IMR-90 (cell line): ENCODE measurements at regions not wholly inside any gene's neighbourhood (a gene's known extent, or its start where the extent isn't known, plus 50 kb on each side); places are given as distances from the start of the nearest gene placed in this dataset.

ENCODE experiments used
- ATAC-seq: fragments of 200-7000 bp; cut with Tn5 transposase; 2 replicates; pipeline ENCODE4 v1.9.1; 2020; ENCODE audit warnings: low read depth, mild to moderate bottlenecking, moderate library complexity
- BruUV-seq: library from RNA; stranded (reverse); fragments of 400-500 nt; replicated peaks from 2 replicates; lab custom pipeline; 2021; lab: Mats Ljungman, UMichigan
- CTCF ChIA-PET: fragments of 300-600 bp; formaldehyde crosslinking; extraction: SDS; loops from one replicate; lab custom pipeline; 2021; ENCODE audit warnings: antibody characterized with exemption; lab: Yijun Ruan, JAX
- POLR2A ChIA-PET: fragments of 300-600 bp; sonication (Branson Sonifier 250); formaldehyde crosslinking; loops from one replicate; lab custom pipeline; 2022; ENCODE audit warnings: antibody characterized with exemption; ENCODE audit not compliant: unreplicated experiment; lab: Charles Lee
- DNase-seq: peaks from one replicate; pipeline ENCODE4 v3.0.0; 2013
- H2AFZ ChIP-seq: replicated peaks from 2 replicates; pipeline ENCODE3; 2013; ENCODE audit warnings: low read length, mild to moderate bottlenecking; ENCODE audit not compliant: poor library complexity
- H2AK5ac ChIP-seq: 2 replicates; pipeline ENCODE4 v1.6.1; 2013; ENCODE audit warnings: low read depth, low read length, inconsistent platforms
- H2AK9ac ChIP-seq: replicated peaks from 2 replicates; pipeline ENCODE3; 2013; ENCODE audit warnings: mild to moderate bottlenecking, low read depth, low read length, moderate library complexity; ENCODE audit not compliant: poor library complexity
- H2BK120ac ChIP-seq: 2 replicates; pipeline ENCODE4 v1.6.1; 2013; ENCODE audit warnings: low read depth, low read length, inconsistent platforms
- H2BK15ac ChIP-seq: 3 replicates; pipeline ENCODE4 v1.6.1; 2013; ENCODE audit warnings: low read depth, low read length, inconsistent platforms
- H2BK20ac ChIP-seq: 2 replicates; pipeline ENCODE4 v1.6.1; 2013; ENCODE audit warnings: low read depth, mild to moderate bottlenecking, inconsistent platforms, low read length, moderate library complexity
- H2BK5ac ChIP-seq: 2 replicates; pipeline ENCODE4 v1.6.1; 2013; ENCODE audit warnings: mild to moderate bottlenecking, low read depth, low read length, inconsistent platforms; ENCODE audit not compliant: poor library complexity, severe bottlenecking
- H3K14ac ChIP-seq: replicated peaks from 2 replicates; pipeline ENCODE4 v1.6.1; 2013; ENCODE audit warnings: low read depth, low read length, inconsistent platforms
- H3K18ac ChIP-seq: 2 replicates; pipeline ENCODE4 v1.6.1; 2013; ENCODE audit warnings: low read depth, low read length, control low read depth
- H3K23ac ChIP-seq: 2 replicates; pipeline ENCODE4 v1.6.1; 2013; ENCODE audit warnings: low read depth, low read length, inconsistent platforms
- H3K27ac ChIP-seq: 2 replicates; pipeline ENCODE4 v1.5.1; 2013; ENCODE audit warnings: mild to moderate bottlenecking, control low read depth, low read length; ENCODE audit not compliant: insufficient read depth
- H3K27me3 ChIP-seq: 2 replicates; pipeline ENCODE4 v1.6.1; 2013; ENCODE audit warnings: low read length; ENCODE audit not compliant: control insufficient read depth, insufficient read depth
- H3K36me3 ChIP-seq: 2 replicates; pipeline ENCODE4 v1.6.1; 2013; ENCODE audit warnings: low read length, mixed read lengths; ENCODE audit not compliant: control insufficient read depth, insufficient read depth
- H3K4ac ChIP-seq: 2 replicates; pipeline ENCODE4 v1.6.1; 2013; ENCODE audit warnings: low read depth, low read length, inconsistent platforms
- H3K4me1 ChIP-seq: 2 replicates; pipeline ENCODE4 v1.6.1; 2013; ENCODE audit warnings: low read length, mixed read lengths; ENCODE audit not compliant: control insufficient read depth, insufficient read depth
- H3K4me2 ChIP-seq: 2 replicates; pipeline ENCODE4 v1.6.1; 2013; ENCODE audit warnings: low read depth, mild to moderate bottlenecking, control low read depth, low read length, moderate library complexity
- H3K4me3 ChIP-seq: 2 replicates; pipeline ENCODE4 v1.5.1; 2013; ENCODE audit warnings: low read depth, mild to moderate bottlenecking, control low read depth, low read length, moderate library complexity; ENCODE audit not compliant: insufficient read depth
- H3K56ac ChIP-seq: 2 replicates; pipeline ENCODE4 v1.6.1; 2013; ENCODE audit warnings: low read length, inconsistent platforms; ENCODE audit not compliant: insufficient read depth; ENCODE audit errors: extremely low read depth
- H3K79me1 ChIP-seq, 2 experiments: 2 replicates each; pipeline ENCODE4 v1.6.1; 2013; ENCODE audit warnings: low read length in 2 of 2, inconsistent platforms in 1 of 2, low read depth in 1 of 2
- H3K9ac ChIP-seq: 2 replicates; pipeline ENCODE4 v1.6.1; 2013; ENCODE audit warnings: low read depth, low read length, control low read depth
- H3K9me1 ChIP-seq: 2 replicates; pipeline ENCODE4 v1.6.1; 2013; ENCODE audit warnings: low read length, inconsistent platforms; ENCODE audit not compliant: insufficient read depth
- H3K9me3 ChIP-seq: 2 replicates; pipeline ENCODE4 v1.6.1; 2013; ENCODE audit warnings: low read length; ENCODE audit not compliant: control insufficient read depth, insufficient read depth
- H4K20me1 ChIP-seq: 2 replicates; pipeline ENCODE4 v1.6.1; 2013; ENCODE audit warnings: low read length, inconsistent platforms; ENCODE audit not compliant: insufficient read depth
- H4K5ac ChIP-seq: 2 replicates; pipeline ENCODE4 v1.6.1; 2013; ENCODE audit warnings: mild to moderate bottlenecking, low read depth, low read length, control low read depth
- H4K8ac ChIP-seq, 2 experiments: 2 replicates each; pipeline ENCODE4 v1.6.1; 2013; ENCODE audit warnings: low read depth in 2 of 2, low read length in 2 of 2, control low read depth in 1 of 2, inconsistent platforms in 1 of 2
- H4K91ac ChIP-seq: 2 replicates; pipeline ENCODE4 v1.6.1; 2013; ENCODE audit warnings: low read depth, low read length, inconsistent platforms; ENCODE audit not compliant: insufficient read depth
- BHLHE40 ChIP-seq: fragments of 150-350 bp; IDR thresholded peaks from 2 replicates; pipeline ENCODE4 v1.6.1; 2016; ENCODE audit warnings: mild to moderate bottlenecking, low read depth, low read length
- CEBPB ChIP-seq: IDR thresholded peaks from 2 replicates; pipeline ENCODE4 v1.6.1; 2012; ENCODE audit warnings: low read depth, low read length, improper control_type of control experiment
- CHD1 ChIP-seq: IDR thresholded peaks from 2 replicates; pipeline ENCODE4 v1.6.1; 2012; ENCODE audit warnings: low read depth, low read length, improper control_type of control experiment
- ELK1 ChIP-seq: fragments of 150-350 bp; IDR thresholded peaks from 2 replicates; pipeline ENCODE4 v1.6.1; 2016; ENCODE audit warnings: low read depth, mild to moderate bottlenecking, low read length, moderate library complexity, borderline replicate concordance
- FOS ChIP-seq: fragments of 150-350 bp; IDR thresholded peaks from 2 replicates; pipeline ENCODE4 v1.6.1; 2016; ENCODE audit warnings: low read depth, low read length
- MAFK ChIP-seq: IDR thresholded peaks from 2 replicates; pipeline ENCODE4 v1.6.1; 2012; ENCODE audit warnings: low read depth, low read length, improper control_type of control experiment
- MAZ ChIP-seq: IDR thresholded peaks from 2 replicates; pipeline ENCODE4 v1.6.1; 2012; ENCODE audit warnings: low read depth, mild to moderate bottlenecking, low read length, improper control_type of control experiment, moderate library complexity, borderline replicate concordance
- MXI1 ChIP-seq: IDR thresholded peaks from 2 replicates; pipeline ENCODE4 v1.6.1; 2012; ENCODE audit warnings: low read depth, mild to moderate bottlenecking, low read length, moderate library complexity, borderline replicate concordance
- NFE2L2 ChIP-seq: fragments of 150-350 bp; IDR thresholded peaks from 2 replicates; pipeline ENCODE4 v1.6.1; 2016; ENCODE audit warnings: low read depth, mild to moderate bottlenecking, low read length
- POLR2A ChIP-seq: IDR thresholded peaks from 2 replicates; pipeline ENCODE4 v1.6.1; 2012; ENCODE audit warnings: mild to moderate bottlenecking, low read depth, low read length
- RAD21 ChIP-seq: IDR thresholded peaks from 2 replicates; pipeline ENCODE4 v1.6.1; 2012; ENCODE audit warnings: low read length, improper control_type of control experiment
- RCOR1 ChIP-seq: IDR thresholded peaks from 2 replicates; pipeline ENCODE4 v1.6.1; 2012; ENCODE audit warnings: mild to moderate bottlenecking, low read length, improper control_type of control experiment; ENCODE audit not compliant: insufficient replicate concordance
- RFX5 ChIP-seq: IDR thresholded peaks from 2 replicates; pipeline ENCODE4 v1.8.0; 2012; ENCODE audit warnings: low read depth, mild to moderate bottlenecking, low read length, moderate library complexity
- SMC3 ChIP-seq: fragments of 150-350 bp; IDR thresholded peaks from 2 replicates; pipeline ENCODE4 v1.6.1; 2016; ENCODE audit warnings: low read depth, mild to moderate bottlenecking, antibody characterized with exemption, low read length, moderate library complexity
- WGBS, 2 experiments: methylation state at CpG; one replicate each; pipeline versions ENCODE4 v1.1.5 to v1.1.7; 2013; ENCODE audit warnings: missing lambda C conversion rate in 2 of 2; ENCODE audit not compliant: insufficient read length in 1 of 2; ENCODE audit errors: extremely low coverage in 2 of 2; 5-methylcytosine and 5-hydroxymethylcytosine counted together
- dilution Hi-C: fragments of 300-500 bp; cut with HindIII; formaldehyde crosslinking; loops from one replicate; pipeline ENCODE4 v1.14.3; 2018; ENCODE audit warnings: low sequenced_read_pairs; ENCODE audit not compliant: unreplicated experiment
- in situ Hi-C: fragments of 300-500 bp; cut with MboI; formaldehyde crosslinking; loops from 3 replicates; pipeline ENCODE4 v1.14.3; 2019; ENCODE audit warnings: low sequenced_read_pairs, inconsistent platforms, mixed read lengths
- intact Hi-C: fragments of 100-400 bp; cut with micrococcal nuclease; formaldehyde crosslinking; loops from 2 replicates; pipeline ENCODE4 v1.10.0; 2022
- TF ChIP-seq, protein P1 (sequence below): fragments of 150-350 bp; IDR thresholded peaks from 2 replicates; pipeline ENCODE4 v1.6.1; 2017; ENCODE audit warnings: mild to moderate bottlenecking, antibody characterized with exemption, low read length, low read depth
- TF ChIP-seq, protein P2 (sequence below): conservative IDR thresholded peaks from 2 replicates; pipeline ENCODE4 v1.5.1; 2012; ENCODE audit warnings: mild to moderate bottlenecking, low read depth, low read length, improper control_type of control experiment

DNA sequence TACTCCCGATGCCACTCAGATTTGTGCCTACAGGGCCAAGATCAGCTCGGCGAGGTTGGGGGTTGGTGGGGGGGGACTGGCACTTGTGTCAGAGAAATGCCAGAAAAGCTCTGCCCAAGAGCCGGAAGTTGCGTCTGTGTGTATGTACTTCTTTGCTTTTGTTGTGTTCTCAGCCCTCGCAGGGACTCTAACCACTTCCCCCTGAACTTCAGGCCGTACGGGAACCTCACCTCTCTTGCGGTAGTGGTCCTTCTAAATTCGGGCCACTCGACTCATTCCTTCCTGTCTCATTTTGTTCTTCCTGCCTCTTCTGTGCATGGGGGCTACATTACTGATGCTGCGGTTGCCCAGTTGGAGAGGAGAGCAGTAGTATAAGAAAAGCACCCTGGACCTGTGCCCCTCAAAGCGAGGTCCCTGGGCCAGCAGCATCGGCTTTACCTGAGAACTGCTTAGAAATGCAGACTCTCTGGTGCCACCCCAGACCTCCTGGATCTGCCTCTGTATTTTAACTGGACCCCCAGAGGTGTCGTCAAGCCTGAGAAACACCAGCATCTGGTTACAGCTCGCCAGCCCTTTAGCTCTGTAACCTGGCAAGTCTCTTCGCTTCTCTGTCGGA, 146.3 kb upstream of the RPS6KA3 start:
- Histone ChIP-seq H2BK5ac (no peak overlapping the region), H3K79me1 (no peaks in the 10 kb centered on the region), H2AFZ (no peak overlapping the region), H2BK120ac (no peak overlapping the region), H3K4me2 (no peak overlapping the region), H3K9me3 (no peaks in the 10 kb centered on the region), H3K14ac (no peak overlapping the region), H3K18ac (no peak overlapping the region), H4K8ac (no peak overlapping the region), H3K9me1 (no peaks in the 10 kb centered on the region), H3K27me3 (peaks cover 6% of the 10 kb centered on the region), H3K56ac (no peak overlapping the region), H4K5ac (no peak overlapping the region), H2AK9ac (no peak overlapping the region), H3K4me1 (peaks cover 2% of the 10 kb centered on the region; the same call in 1 of the 2 replicates), H3K4ac (no peak overlapping the region), H2BK20ac (no peak overlapping the region), H4K20me1 (no peaks in the 10 kb centered on the region), H3K4me3 (no peak overlapping the region), H3K23ac (no peak overlapping the region), H2BK15ac (no peak overlapping the region), H3K27ac (no peak overlapping the region), H3K9ac (no peak overlapping the region), H4K91ac (no peak overlapping the region), H2AK5ac (no peak overlapping the region), H3K36me3 (no peaks in the 10 kb centered on the region)
- ChIA-PET POLR2A (no interaction called here), CTCF (no interaction called here)
- intact Hi-C loops, result no loop called here
- in situ Hi-C loops, result no loop called here
- BruUV-seq, result no TSS peak
- dilution Hi-C loops, result no loop called here
- ATAC-seq, result no peak
- WGBS, 2 experiments, result 74% methylated on average over 3 of the region's 18 CpGs; no CpG with 5 or more reads in 1 of the 2 experiments
- DNase-seq, result no peak
- no peak for TF ChIP-seq CEBPB
- no peak for TF ChIP-seq MXI1
- no peak for TF ChIP-seq FOS
- TF ChIP-seq ELK1, result no peak
- TF ChIP-seq, protein P1, sequence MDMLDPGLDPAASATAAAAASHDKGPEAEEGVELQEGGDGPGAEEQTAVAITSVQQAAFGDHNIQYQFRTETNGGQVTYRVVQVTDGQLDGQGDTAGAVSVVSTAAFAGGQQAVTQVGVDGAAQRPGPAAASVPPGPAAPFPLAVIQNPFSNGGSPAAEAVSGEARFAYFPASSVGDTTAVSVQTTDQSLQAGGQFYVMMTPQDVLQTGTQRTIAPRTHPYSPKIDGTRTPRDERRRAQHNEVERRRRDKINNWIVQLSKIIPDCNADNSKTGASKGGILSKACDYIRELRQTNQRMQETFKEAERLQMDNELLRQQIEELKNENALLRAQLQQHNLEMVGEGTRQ, result no peak
- TF ChIP-seq POLR2A, result no peak
- TF ChIP-seq CHD1, result no peak
- no peak for TF ChIP-seq RFX5
- TF ChIP-seq MAFK, result no peak
- no peak for TF ChIP-seq RAD21
- TF ChIP-seq MAZ, result no peak
- no peak for TF ChIP-seq RCOR1
- TF ChIP-seq, protein P2, sequence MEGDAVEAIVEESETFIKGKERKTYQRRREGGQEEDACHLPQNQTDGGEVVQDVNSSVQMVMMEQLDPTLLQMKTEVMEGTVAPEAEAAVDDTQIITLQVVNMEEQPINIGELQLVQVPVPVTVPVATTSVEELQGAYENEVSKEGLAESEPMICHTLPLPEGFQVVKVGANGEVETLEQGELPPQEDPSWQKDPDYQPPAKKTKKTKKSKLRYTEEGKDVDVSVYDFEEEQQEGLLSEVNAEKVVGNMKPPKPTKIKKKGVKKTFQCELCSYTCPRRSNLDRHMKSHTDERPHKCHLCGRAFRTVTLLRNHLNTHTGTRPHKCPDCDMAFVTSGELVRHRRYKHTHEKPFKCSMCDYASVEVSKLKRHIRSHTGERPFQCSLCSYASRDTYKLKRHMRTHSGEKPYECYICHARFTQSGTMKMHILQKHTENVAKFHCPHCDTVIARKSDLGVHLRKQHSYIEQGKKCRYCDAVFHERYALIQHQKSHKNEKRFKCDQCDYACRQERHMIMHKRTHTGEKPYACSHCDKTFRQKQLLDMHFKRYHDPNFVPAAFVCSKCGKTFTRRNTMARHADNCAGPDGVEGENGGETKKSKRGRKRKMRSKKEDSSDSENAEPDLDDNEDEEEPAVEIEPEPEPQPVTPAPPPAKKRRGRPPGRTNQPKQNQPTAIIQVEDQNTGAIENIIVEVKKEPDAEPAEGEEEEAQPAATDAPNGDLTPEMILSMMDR, result no peak
- TF ChIP-seq SMC3, result no peak
- no peak for TF ChIP-seq BHLHE40
- no peak for TF ChIP-seq NFE2L2
